ENCODE measurements at regions not wholly inside any gene's neighbourhood (a gene's known extent, or its start where the extent isn't known, plus 50 kb on each side); places are given as distances from the start of the nearest gene placed in this dataset.

GRCh38 chr2:220963930-220964329 lies 608.2 kb downstream of the EPHA4 start:
- TF ChIP-seq CTCF (conservative IDR thresholded peaks at IDR 0.05; ENCODE audit: low read depth, low read length): no peak
- H3K4me3 ChIP-seq (ENCODE audit: low read depth, low read length): no peak overlapping the region
- DNase-seq (ENCODE audit: low read depth): no peak

GRCh38 chr2:220966636-220967035 lies 605.5 kb downstream of the EPHA4 start:
- H3K4me3 ChIP-seq (ENCODE audit: low read depth, low read length): no peak overlapping the region
- no peak for TF ChIP-seq CTCF (conservative IDR thresholded peaks at IDR 0.05; ENCODE audit: low read depth, low read length)
- peak; percentile 64 for DNase-seq (ENCODE audit: low read depth)

- H3K4me3 ChIP-seq (ENCODE audit: low read depth, low read length): no peak overlapping the region
- DNase-seq (ENCODE audit: low read depth): no peak
- TF ChIP-seq CTCF (conservative IDR thresholded peaks at IDR 0.05; ENCODE audit: low read depth, low read length): no peak
Observed at GRCh38 chr2:220969348-220969747, 602.8 kb downstream of the EPHA4 start.

- no peak for DNase-seq (ENCODE audit: low read depth)
- H3K4me3 ChIP-seq (ENCODE audit: low read depth, low read length): no peak overlapping the region
- no peak for TF ChIP-seq CTCF (conservative IDR thresholded peaks at IDR 0.05; ENCODE audit: low read depth, low read length)
Observed at GRCh38 chr2:220980966-220981675, 591.0 kb downstream of the EPHA4 start.

- no peak overlapping the region for H3K4me3 ChIP-seq (ENCODE audit: low read depth, low read length)
- TF ChIP-seq CTCF (conservative IDR thresholded peaks at IDR 0.05; ENCODE audit: low read depth, low read length): no peak
- DNase-seq (ENCODE audit: low read depth): no peak
Observed at GRCh38 chr2:220981926-220982325, 590.2 kb downstream of the EPHA4 start.

GRCh38 chr2:220985561-220985960 lies 586.5 kb downstream of the EPHA4 start:
- TF ChIP-seq CTCF (conservative IDR thresholded peaks at IDR 0.05; ENCODE audit: low read depth, low read length): no peak
- DNase-seq (ENCODE audit: low read depth): no peak

GRCh38 chr2:220987839-220988238 lies 584.3 kb downstream of the EPHA4 start:
- no peak for DNase-seq (ENCODE audit: low read depth)
- no peak for TF ChIP-seq CTCF (conservative IDR thresholded peaks at IDR 0.05; ENCODE audit: low read depth, low read length)
- no peak overlapping the region for H3K4me3 ChIP-seq (ENCODE audit: low read depth, low read length)

More at GRCh38 chr2:220985561-220985960, 586.5 kb downstream of the EPHA4 start:
- no peak overlapping the region for H3K4me3 ChIP-seq (ENCODE audit: low read depth, low read length)

All from choroid plexus epithelial cell (primary cell).